A549 (cell line): ENCODE measurements at regions not wholly inside any gene's neighbourhood (a gene's known extent, or its start where the extent isn't known, plus 50 kb on each side); places are given as distances from the start of the nearest gene placed in this dataset.

Experiments
- BHLHE40 ChIP-seq: IDR thresholded peaks from 2 replicates; pipeline ENCODE4 v1.6.1; 2012; ENCODE audit warnings: low read depth, low read length, inconsistent platforms
- CEBPB ChIP-seq, 2 experiments: fragments of >200 bp in 1 of 2; sonication (Bioruptor Twin) in 1 of 2; formaldehyde crosslinking in 1 of 2; IDR thresholded peaks; 2 replicates each; pipeline ENCODE4 v1.6.1; 2012 to 2016
- CTCF ChIP-seq: fragments of >200 bp; sonication (Bioruptor Twin); formaldehyde crosslinking; IDR thresholded peaks from 3 replicates; pipeline ENCODE4 v1.5.1; 2016
- EHF ChIP-seq: fragments of 250-450 bp; sonication (Bioruptor Pico); IDR thresholded peaks from 2 replicates; pipeline ENCODE4 v1.5.0; 2020; ENCODE audit warnings: mild to moderate bottlenecking
- JUN ChIP-seq, 2 experiments: fragments of >200 bp; sonication (Bioruptor Twin); formaldehyde crosslinking; IDR thresholded peaks; 2 replicates in 1 of 2; 3 replicates in 1 of 2; pipeline ENCODE4 v1.6.1; 2016 to 2017
- PHF8 ChIP-seq: fragments of 200-600 bp; sonication (generic); IDR thresholded peaks from 2 replicates; pipeline ENCODE4 v1.6.1; 2016; ENCODE audit warnings: low read depth, mild to moderate bottlenecking, antibody characterized with exemption, moderate library complexity, borderline replicate concordance
- POLR2A ChIP-seq: IDR thresholded peaks from 2 replicates; pipeline ENCODE4 v1.6.1; 2012; ENCODE audit warnings: mild to moderate bottlenecking, low read length
- SREBF2 ChIP-seq: fragments of 450-650 bp; IDR thresholded peaks from 2 replicates; pipeline ENCODE4 v1.6.1; 2014; ENCODE audit warnings: mild to moderate bottlenecking, moderate library complexity
- USF2 ChIP-seq: fragments of 450-650 bp; IDR thresholded peaks from 2 replicates; pipeline ENCODE4 v1.6.1; 2014; ENCODE audit warnings: antibody characterized with exemption
- ZFP36 ChIP-seq: fragments of 450-650 bp; IDR thresholded peaks from 2 replicates; pipeline ENCODE4 v1.6.1; 2014; ENCODE audit warnings: borderline replicate concordance; ENCODE audit not compliant: partially characterized antibody
- TF ChIP-seq, protein P1 (sequence below): IDR thresholded peaks from 2 replicates; pipeline ENCODE4 v1.6.1; 2012
- TF ChIP-seq, protein P2 (sequence below): fragments of 200-600 bp; sonication (generic); IDR thresholded peaks from 2 replicates; pipeline ENCODE4 v1.6.1; 2016; ENCODE audit warnings: antibody characterized with exemption, mild to moderate bottlenecking, moderate library complexity

DNA sequence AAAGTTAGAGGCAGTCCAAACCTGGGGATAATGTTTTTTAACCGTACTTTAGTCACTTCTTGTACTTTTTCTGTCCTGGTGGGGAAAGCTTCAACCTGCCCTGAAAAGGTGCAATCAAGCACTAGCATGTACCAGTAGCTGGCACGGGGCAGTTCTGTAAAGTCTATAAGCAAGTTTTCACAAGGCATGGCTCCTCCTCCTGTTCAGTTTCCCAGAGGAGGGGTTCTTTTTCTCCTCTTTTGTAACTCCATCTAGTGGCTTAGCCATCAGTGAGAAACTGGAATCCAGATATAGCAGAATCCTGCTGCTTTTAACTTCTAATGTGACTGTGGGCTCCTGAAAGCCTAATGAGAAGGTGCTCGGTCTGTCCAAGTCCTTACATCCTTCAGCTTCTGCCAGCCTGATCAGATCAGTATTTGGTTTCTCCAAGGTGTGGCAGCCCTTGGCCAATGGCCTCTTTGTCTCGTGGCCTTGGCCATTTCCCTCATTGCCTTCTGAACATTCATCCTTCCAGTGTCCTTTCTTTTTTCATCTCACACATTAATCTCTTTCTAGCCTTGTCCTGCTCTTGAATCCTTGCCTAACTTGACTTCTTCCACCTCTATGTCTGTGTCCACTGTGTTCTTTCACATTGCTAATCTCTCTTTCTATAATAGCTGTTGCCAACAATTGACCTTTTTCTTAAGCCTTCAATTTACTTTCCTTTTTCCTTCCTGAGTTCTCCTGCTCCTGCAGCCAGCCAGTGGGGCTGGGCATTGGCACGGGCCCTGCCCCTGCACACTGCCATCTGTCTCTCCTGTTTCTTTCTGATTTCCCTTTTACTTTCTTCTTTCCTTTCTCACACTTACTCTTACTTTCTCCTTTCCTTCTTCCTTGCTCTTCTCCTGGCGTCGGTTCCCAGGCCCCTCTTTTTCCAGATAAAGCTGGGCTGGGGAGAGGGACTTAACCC is 222.0 kb upstream of the SYNCRIP start:
- TF ChIP-seq JUN (IDR thresholded peaks at IDR 0.05): no peak
- no peak for TF ChIP-seq SREBF2
- TF ChIP-seq, protein P1, sequence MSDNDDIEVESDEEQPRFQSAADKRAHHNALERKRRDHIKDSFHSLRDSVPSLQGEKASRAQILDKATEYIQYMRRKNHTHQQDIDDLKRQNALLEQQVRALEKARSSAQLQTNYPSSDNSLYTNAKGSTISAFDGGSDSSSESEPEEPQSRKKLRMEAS: no peak
- no peak for TF ChIP-seq EHF (CRISPR knock-in tag)
- no peak for TF ChIP-seq PHF8
- no peak for TF ChIP-seq ZFP36
- TF ChIP-seq USF2: no peak
- no peak for TF ChIP-seq CEBPB (IDR thresholded peaks at IDR 0.05)
- no peak for TF ChIP-seq CTCF
- no peak for TF ChIP-seq BHLHE40
- TF ChIP-seq, protein P2, sequence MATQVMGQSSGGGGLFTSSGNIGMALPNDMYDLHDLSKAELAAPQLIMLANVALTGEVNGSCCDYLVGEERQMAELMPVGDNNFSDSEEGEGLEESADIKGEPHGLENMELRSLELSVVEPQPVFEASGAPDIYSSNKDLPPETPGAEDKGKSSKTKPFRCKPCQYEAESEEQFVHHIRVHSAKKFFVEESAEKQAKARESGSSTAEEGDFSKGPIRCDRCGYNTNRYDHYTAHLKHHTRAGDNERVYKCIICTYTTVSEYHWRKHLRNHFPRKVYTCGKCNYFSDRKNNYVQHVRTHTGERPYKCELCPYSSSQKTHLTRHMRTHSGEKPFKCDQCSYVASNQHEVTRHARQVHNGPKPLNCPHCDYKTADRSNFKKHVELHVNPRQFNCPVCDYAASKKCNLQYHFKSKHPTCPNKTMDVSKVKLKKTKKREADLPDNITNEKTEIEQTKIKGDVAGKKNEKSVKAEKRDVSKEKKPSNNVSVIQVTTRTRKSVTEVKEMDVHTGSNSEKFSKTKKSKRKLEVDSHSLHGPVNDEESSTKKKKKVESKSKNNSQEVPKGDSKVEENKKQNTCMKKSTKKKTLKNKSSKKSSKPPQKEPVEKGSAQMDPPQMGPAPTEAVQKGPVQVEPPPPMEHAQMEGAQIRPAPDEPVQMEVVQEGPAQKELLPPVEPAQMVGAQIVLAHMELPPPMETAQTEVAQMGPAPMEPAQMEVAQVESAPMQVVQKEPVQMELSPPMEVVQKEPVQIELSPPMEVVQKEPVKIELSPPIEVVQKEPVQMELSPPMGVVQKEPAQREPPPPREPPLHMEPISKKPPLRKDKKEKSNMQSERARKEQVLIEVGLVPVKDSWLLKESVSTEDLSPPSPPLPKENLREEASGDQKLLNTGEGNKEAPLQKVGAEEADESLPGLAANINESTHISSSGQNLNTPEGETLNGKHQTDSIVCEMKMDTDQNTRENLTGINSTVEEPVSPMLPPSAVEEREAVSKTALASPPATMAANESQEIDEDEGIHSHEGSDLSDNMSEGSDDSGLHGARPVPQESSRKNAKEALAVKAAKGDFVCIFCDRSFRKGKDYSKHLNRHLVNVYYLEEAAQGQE: no peak
- TF ChIP-seq POLR2A: no peak
